SK-N-SH treated with all-trans-retinoic acid at 6 μM for 48 hours (cell line): ENCODE measurements at regions not wholly inside any gene's neighbourhood (a gene's known extent, or its start where the extent isn't known, plus 50 kb on each side); places are given as distances from the start of the nearest gene placed in this dataset.

Experiments
- ATAC-seq: fragments of 200-7000 bp; cut with Tn5 transposase; 3 replicates; pipeline ENCODE4 v1.9.1; 2020; ENCODE audit warnings: mild to moderate bottlenecking, moderate library complexity
- ARNTL ChIP-seq: fragments of 450-650 bp; formaldehyde crosslinking; IDR thresholded peaks from 2 replicates; pipeline ENCODE4 v1.5.0; 2020; ENCODE audit warnings: low read depth, mild to moderate bottlenecking, moderate library complexity, borderline replicate concordance
- BACH2 ChIP-seq: fragments of 250-450 bp; sonication (Bioruptor Pico); IDR thresholded peaks from 2 replicates; pipeline ENCODE4 v1.9.0; 2021; ENCODE audit warnings: mild to moderate bottlenecking, borderline replicate concordance
- CSDC2 ChIP-seq: fragments of 250-450 bp; sonication (Bioruptor Pico); IDR thresholded peaks from 2 replicates; pipeline ENCODE4 v1.5.0; 2020; ENCODE audit warnings: mild to moderate bottlenecking, moderate library complexity
- ESRRG ChIP-seq: fragments of 250-450 bp; sonication (Bioruptor Pico); IDR thresholded peaks from 2 replicates; pipeline ENCODE4 v1.6.1; 2021; ENCODE audit warnings: mild to moderate bottlenecking
- GLIS3 ChIP-seq: fragments of 250-450 bp; sonication (Bioruptor Pico); IDR thresholded peaks from 2 replicates; pipeline ENCODE4 v1.5.0; 2020; ENCODE audit warnings: mild to moderate bottlenecking, moderate library complexity
- ISL1 ChIP-seq: fragments of 250-450 bp; sonication (Bioruptor Pico); IDR thresholded peaks from 2 replicates; pipeline ENCODE4 v2.1.2; 2022; ENCODE audit warnings: mild to moderate bottlenecking, moderate library complexity
- OSR1 ChIP-seq: fragments of 250-450 bp; sonication (Bioruptor Pico); IDR thresholded peaks from 2 replicates; pipeline ENCODE4 v1.8.0; 2022; ENCODE audit warnings: moderate library complexity, mild to moderate bottlenecking, inconsistent platforms
- RARB ChIP-seq: fragments of 250-450 bp; sonication (Bioruptor Pico); IDR thresholded peaks from 2 replicates; pipeline ENCODE4 v1.8.0; 2021; ENCODE audit warnings: mild to moderate bottlenecking, moderate library complexity
- SNAI2 ChIP-seq: fragments of 250-450 bp; sonication (Bioruptor Pico); IDR thresholded peaks from 2 replicates; pipeline ENCODE4 v1.5.0; 2020; ENCODE audit warnings: mild to moderate bottlenecking, moderate library complexity
- TCF4 ChIP-seq: fragments of 250-450 bp; sonication (Bioruptor Pico); IDR thresholded peaks from 2 replicates; pipeline ENCODE4 v1.8.0; 2021; ENCODE audit warnings: mild to moderate bottlenecking, moderate library complexity, borderline replicate concordance
- TOX ChIP-seq: fragments of 250-450 bp; sonication (Bioruptor Pico); IDR thresholded peaks from 2 replicates; pipeline ENCODE4 v1.8.0; 2021; ENCODE audit warnings: mild to moderate bottlenecking, moderate library complexity, borderline replicate concordance
- ZC3H10 ChIP-seq: fragments of 250-450 bp; sonication (Bioruptor Pico); IDR thresholded peaks from 2 replicates; pipeline ENCODE4 v1.5.1; 2021; ENCODE audit warnings: mild to moderate bottlenecking, moderate library complexity
- ZFP3 ChIP-seq: fragments of 250-450 bp; sonication (Bioruptor Pico); IDR thresholded peaks from 2 replicates; pipeline ENCODE4 v1.5.0; 2020; ENCODE audit warnings: mild to moderate bottlenecking, moderate library complexity
- ZFP30 ChIP-seq: fragments of 450-650 bp; formaldehyde crosslinking; IDR thresholded peaks from 2 replicates; pipeline ENCODE4 v1.5.0; 2022; ENCODE audit warnings: mild to moderate bottlenecking, moderate library complexity
- ZNF565 ChIP-seq: fragments of 450-650 bp; formaldehyde crosslinking; conservative IDR thresholded peaks from 2 replicates; pipeline ENCODE4 v1.5.0; 2020; ENCODE audit warnings: low read depth, mild to moderate bottlenecking, moderate library complexity
- ZNF70 ChIP-seq: fragments of 450-650 bp; formaldehyde crosslinking; IDR thresholded peaks from 2 replicates; pipeline ENCODE4 v1.5.0; 2020; ENCODE audit warnings: mild to moderate bottlenecking, moderate library complexity
- ZNF8 ChIP-seq: fragments of 450-650 bp; formaldehyde crosslinking; IDR thresholded peaks from 2 replicates; pipeline ENCODE4 v1.5.0; 2020; ENCODE audit warnings: mild to moderate bottlenecking, moderate library complexity
- TF ChIP-seq, protein P1 (sequence below): fragments of 250-450 bp; sonication (Bioruptor Pico); IDR thresholded peaks from 2 replicates; pipeline ENCODE4 v1.5.0; 2020; ENCODE audit warnings: mild to moderate bottlenecking, moderate library complexity
- TF ChIP-seq, protein P2 (sequence below): fragments of 250-450 bp; sonication (Bioruptor Pico); IDR thresholded peaks from 2 replicates; pipeline ENCODE4 v1.8.0; 2021; ENCODE audit warnings: low read depth, mild to moderate bottlenecking, moderate library complexity, borderline replicate concordance
- TF ChIP-seq, protein P3 (sequence below): fragments of 250-450 bp; sonication (Bioruptor Pico); IDR thresholded peaks from 2 replicates; pipeline ENCODE4 v1.5.1; 2020; ENCODE audit warnings: low read depth, mild to moderate bottlenecking, moderate library complexity

DNA sequence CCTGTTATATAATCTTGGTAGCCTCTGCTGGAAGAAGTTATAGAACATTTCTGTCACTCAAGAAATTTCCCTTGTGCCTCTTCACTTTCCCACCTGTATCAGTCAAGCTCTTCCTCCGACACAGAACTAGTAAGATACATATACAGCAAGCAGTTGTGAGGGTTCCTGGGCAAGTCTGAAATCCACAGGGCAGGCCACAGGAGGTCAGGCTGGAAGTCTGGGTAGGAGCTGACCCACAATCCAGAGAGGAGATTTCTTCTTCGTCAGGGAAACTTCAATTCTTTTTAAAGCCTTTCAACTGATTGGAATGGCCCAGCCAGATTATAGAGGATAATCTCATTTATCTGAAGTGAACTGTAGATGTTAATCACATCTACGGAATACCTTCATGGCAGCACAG lies 96.4 kb upstream of the FMN2 start:
- ATAC-seq: no peak
- TF ChIP-seq, protein P1, sequence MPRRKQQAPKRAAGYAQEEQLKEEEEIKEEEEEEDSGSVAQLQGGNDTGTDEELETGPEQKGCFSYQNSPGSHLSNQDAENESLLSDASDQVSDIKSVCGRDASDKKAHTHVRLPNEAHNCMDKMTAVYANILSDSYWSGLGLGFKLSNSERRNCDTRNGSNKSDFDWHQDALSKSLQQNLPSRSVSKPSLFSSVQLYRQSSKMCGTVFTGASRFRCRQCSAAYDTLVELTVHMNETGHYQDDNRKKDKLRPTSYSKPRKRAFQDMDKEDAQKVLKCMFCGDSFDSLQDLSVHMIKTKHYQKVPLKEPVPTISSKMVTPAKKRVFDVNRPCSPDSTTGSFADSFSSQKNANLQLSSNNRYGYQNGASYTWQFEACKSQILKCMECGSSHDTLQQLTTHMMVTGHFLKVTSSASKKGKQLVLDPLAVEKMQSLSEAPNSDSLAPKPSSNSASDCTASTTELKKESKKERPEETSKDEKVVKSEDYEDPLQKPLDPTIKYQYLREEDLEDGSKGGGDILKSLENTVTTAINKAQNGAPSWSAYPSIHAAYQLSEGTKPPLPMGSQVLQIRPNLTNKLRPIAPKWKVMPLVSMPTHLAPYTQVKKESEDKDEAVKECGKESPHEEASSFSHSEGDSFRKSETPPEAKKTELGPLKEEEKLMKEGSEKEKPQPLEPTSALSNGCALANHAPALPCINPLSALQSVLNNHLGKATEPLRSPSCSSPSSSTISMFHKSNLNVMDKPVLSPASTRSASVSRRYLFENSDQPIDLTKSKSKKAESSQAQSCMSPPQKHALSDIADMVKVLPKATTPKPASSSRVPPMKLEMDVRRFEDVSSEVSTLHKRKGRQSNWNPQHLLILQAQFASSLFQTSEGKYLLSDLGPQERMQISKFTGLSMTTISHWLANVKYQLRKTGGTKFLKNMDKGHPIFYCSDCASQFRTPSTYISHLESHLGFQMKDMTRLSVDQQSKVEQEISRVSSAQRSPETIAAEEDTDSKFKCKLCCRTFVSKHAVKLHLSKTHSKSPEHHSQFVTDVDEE (CRISPR knock-in tag): no peak
- no peak for TF ChIP-seq ARNTL (CRISPR knock-in tag)
- TF ChIP-seq TOX (CRISPR knock-in tag): no peak
- no peak for TF ChIP-seq ESRRG (CRISPR knock-in tag)
- TF ChIP-seq ZNF8: no peak
- TF ChIP-seq, protein P2, sequence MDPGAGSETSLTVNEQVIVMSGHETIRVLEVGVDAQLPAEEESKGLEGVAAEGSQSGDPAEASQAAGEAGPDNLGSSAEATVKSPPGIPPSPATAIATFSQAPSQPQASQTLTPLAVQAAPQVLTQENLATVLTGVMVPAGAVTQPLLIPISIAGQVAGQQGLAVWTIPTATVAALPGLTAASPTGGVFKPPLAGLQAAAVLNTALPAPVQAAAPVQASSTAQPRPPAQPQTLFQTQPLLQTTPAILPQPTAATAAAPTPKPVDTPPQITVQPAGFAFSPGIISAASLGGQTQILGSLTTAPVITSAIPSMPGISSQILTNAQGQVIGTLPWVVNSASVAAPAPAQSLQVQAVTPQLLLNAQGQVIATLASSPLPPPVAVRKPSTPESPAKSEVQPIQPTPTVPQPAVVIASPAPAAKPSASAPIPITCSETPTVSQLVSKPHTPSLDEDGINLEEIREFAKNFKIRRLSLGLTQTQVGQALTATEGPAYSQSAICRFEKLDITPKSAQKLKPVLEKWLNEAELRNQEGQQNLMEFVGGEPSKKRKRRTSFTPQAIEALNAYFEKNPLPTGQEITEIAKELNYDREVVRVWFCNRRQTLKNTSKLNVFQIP (CRISPR knock-in tag): no peak
- TF ChIP-seq GLIS3 (CRISPR knock-in tag): no peak
- no peak for TF ChIP-seq OSR1 (CRISPR knock-in tag)
- TF ChIP-seq ZNF70: no peak
- TF ChIP-seq, protein P3, sequence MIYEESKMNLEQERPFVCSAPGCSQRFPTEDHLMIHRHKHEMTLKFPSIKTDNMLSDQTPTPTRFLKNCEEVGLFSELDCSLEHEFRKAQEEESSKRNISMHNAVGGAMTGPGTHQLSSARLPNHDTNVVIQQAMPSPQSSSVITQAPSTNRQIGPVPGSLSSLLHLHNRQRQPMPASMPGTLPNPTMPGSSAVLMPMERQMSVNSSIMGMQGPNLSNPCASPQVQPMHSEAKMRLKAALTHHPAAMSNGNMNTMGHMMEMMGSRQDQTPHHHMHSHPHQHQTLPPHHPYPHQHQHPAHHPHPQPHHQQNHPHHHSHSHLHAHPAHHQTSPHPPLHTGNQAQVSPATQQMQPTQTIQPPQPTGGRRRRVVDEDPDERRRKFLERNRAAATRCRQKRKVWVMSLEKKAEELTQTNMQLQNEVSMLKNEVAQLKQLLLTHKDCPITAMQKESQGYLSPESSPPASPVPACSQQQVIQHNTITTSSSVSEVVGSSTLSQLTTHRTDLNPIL (CRISPR knock-in tag): no peak
- TF ChIP-seq, all 23 proteins: peak for 0

DNA sequence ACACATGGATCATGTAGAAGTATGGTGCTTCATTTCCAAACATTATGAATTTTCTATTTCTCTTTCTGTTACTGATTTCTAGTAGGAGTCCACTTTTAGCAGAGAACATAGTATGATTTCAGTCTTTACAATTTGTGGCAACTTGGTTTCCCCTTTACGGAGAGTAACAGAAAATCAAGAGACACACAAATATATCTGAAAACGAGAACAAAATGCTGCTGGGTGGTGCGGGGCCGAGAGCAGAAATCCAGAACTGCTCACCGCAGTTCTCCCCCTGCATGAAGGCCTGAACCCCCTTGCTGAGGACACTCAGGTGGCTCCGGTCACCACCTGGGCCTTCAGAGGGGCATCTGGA lies 94.5 kb upstream of the FMN2 start:
- no peak for ATAC-seq
- no peak for TF ChIP-seq ZFP30 (CRISPR knock-in tag)
- TF ChIP-seq ZC3H10 (CRISPR knock-in tag): no peak
- no peak for TF ChIP-seq CSDC2 (CRISPR knock-in tag)
- TF ChIP-seq ZNF70: no peak
- TF ChIP-seq, protein P2 (CRISPR knock-in tag): no peak
- no peak for TF ChIP-seq GLIS3 (CRISPR knock-in tag)
- no peak for TF ChIP-seq TCF4
- no peak for TF ChIP-seq ZFP3 (CRISPR knock-in tag)
- TF ChIP-seq SNAI2: no peak
- TF ChIP-seq ISL1 (CRISPR knock-in tag): no peak
- TF ChIP-seq TOX (CRISPR knock-in tag): no peak
- TF ChIP-seq, protein P1 (CRISPR knock-in tag): no peak
- TF ChIP-seq BACH2 (CRISPR knock-in tag): no peak
- no peak for TF ChIP-seq ZNF565 (CRISPR knock-in tag)
- no peak for TF ChIP-seq RARB (CRISPR knock-in tag)
- TF ChIP-seq OSR1 (CRISPR knock-in tag): no peak
- TF ChIP-seq ARNTL (CRISPR knock-in tag): no peak
- TF ChIP-seq, all 23 proteins: peak for 0
